ENCODE measurements at regions not wholly inside any gene's neighbourhood (a gene's known extent, or its start where the extent isn't known, plus 50 kb on each side); places are given as distances from the start of the nearest gene placed in this dataset.

GRCh38 chr15:99482993-99483392, 82.8 kb upstream of the MEF2A start:
- TF ChIP-seq FOXM1 (IDR thresholded peaks at IDR 0.05; ENCODE audit: borderline replicate concordance, low read depth) (no peak), REST (IDR thresholded peaks at IDR 0.05; ENCODE audit: low read depth) (no peak), EP300 (IDR thresholded peaks at IDR 0.05; ENCODE audit: borderline replicate concordance) (no peak), RAD21 (IDR thresholded peaks at IDR 0.05; ENCODE audit: low read depth) (no peak), TCF12 (IDR thresholded peaks at IDR 0.05; ENCODE audit: low read depth) (no peak), CREB1 (IDR thresholded peaks at IDR 0.05; ENCODE audit: low read depth) (no peak), TAF1 (IDR thresholded peaks at IDR 0.05; ENCODE audit: low read depth) (no peak), CEBPB (IDR thresholded peaks at IDR 0.05) (no peak), YY1 (IDR thresholded peaks at IDR 0.05; ENCODE audit: low read depth) (no peak), ZBTB7A (IDR thresholded peaks at IDR 0.05; ENCODE audit: low read depth) (no peak), TEAD4 (IDR thresholded peaks at IDR 0.05) (no peak)

GRCh38 chr15:99485153-99485961, 80.4 kb upstream of the MEF2A start:
- no peak for TF ChIP-seq USF1 (IDR thresholded peaks at IDR 0.05)
- TF ChIP-seq CREB1 (IDR thresholded peaks at IDR 0.05; ENCODE audit: low read depth): no peak
- TF ChIP-seq TAF1 (IDR thresholded peaks at IDR 0.05; ENCODE audit: low read depth): no peak
- TF ChIP-seq EGR1 (IDR thresholded peaks at IDR 0.05): no peak
- TF ChIP-seq ZBTB7A (IDR thresholded peaks at IDR 0.05; ENCODE audit: low read depth): no peak
- no peak for TF ChIP-seq TCF12 (IDR thresholded peaks at IDR 0.05; ENCODE audit: low read depth)
- TF ChIP-seq TEAD4 (IDR thresholded peaks at IDR 0.05): no peak
- TF ChIP-seq NFIC (IDR thresholded peaks at IDR 0.05): no peak

- TF ChIP-seq REST (IDR thresholded peaks at IDR 0.05; ENCODE audit: low read depth) (peak; percentile 53), FOXM1 (IDR thresholded peaks at IDR 0.05; ENCODE audit: borderline replicate concordance, low read depth) (no peak)
Measured at GRCh38 chr15:99485992-99486370, 79.8 kb upstream of the MEF2A start.

GRCh38 chr15:99486371-99487336, 79.1 kb upstream of the MEF2A start:
- TF ChIP-seq YY1 (IDR thresholded peaks at IDR 0.05; ENCODE audit: low read depth) (0 out of 2 replicates have a peak, but pooled peaks have one; percentile 34), FOXM1 (IDR thresholded peaks at IDR 0.05; ENCODE audit: borderline replicate concordance, low read depth) (no peak), EGR1 (IDR thresholded peaks at IDR 0.05) (no peak), ZBTB7A (IDR thresholded peaks at IDR 0.05; ENCODE audit: low read depth) (no peak), NFIC (IDR thresholded peaks at IDR 0.05) (peak; percentile 57; the same call in 1 of the 2 replicates), TAF1 (IDR thresholded peaks at IDR 0.05; ENCODE audit: low read depth) (no peak; the same call in 1 of the 2 replicates), CEBPB (IDR thresholded peaks at IDR 0.05) (no peak), EP300 (IDR thresholded peaks at IDR 0.05; ENCODE audit: borderline replicate concordance) (peak; percentile 49; the same call in 1 of the 2 replicates), MAX (IDR thresholded peaks at IDR 0.05) (peak; percentile 87), TCF12 (IDR thresholded peaks at IDR 0.05; ENCODE audit: low read depth) (0 out of 2 replicates have a peak, but pooled peaks have one; percentile 31), CREB1 (IDR thresholded peaks at IDR 0.05; ENCODE audit: low read depth) (no peak), REST (IDR thresholded peaks at IDR 0.05; ENCODE audit: low read depth) (no peak)

Measured in Ishikawa (cell line).